Left lung (tissue), 4 donors: ENCODE measurements at regions not wholly inside any gene's neighbourhood (a gene's known extent, or its start where the extent isn't known, plus 50 kb on each side); places are given as distances from the start of the nearest gene placed in this dataset.
A peak's percentile ranks its signal among the peaks of the same experiment; 100 is the strongest.

Experiments used
- ATAC-seq: fragments of 200-7000 bp; cut with Tn5 transposase; one replicate; pipeline ENCODE4 v1.9.1; 2020; ENCODE audit warnings: moderate library complexity
- DNase-seq, 4 donors: peaks; one replicate each; pipeline ENCODE4 v3.0.0-alpha.2; 2013 to 2020
- H3K27ac ChIP-seq, 2 donors: fragments of 200-600 bp; sonication (generic) in 1 of 2; one replicate each; pipeline versions ENCODE4 v1.5.0 to v1.8.0; 2020 to 2021
- H3K27me3 ChIP-seq, 2 donors: fragments of 200-600 bp; sonication (generic) in 1 of 2; one replicate each; pipeline versions ENCODE4 v1.5.0 to v1.8.0; 2020 to 2021
- H3K36me3 ChIP-seq, 2 donors: fragments of 200-600 bp; sonication (generic) in 1 of 2; one replicate each; pipeline versions ENCODE4 v1.5.0 to v1.8.0; 2020 to 2021
- H3K4me1 ChIP-seq, 2 donors: fragments of 200-600 bp; one replicate each; pipeline ENCODE4 v1.8.0; 2021
- H3K4me3 ChIP-seq, 2 donors: fragments of 200-600 bp; sonication (generic) in 1 of 2; one replicate each; pipeline versions ENCODE4 v1.5.0 to v1.8.0; 2020 to 2021; ENCODE audit warnings: mild to moderate bottlenecking in 1 of 2
- H3K9me3 ChIP-seq, 2 donors: fragments of 200-600 bp; sonication (generic) in 1 of 2; one replicate each; pipeline versions ENCODE4 v1.5.0 to v1.8.0; 2020 to 2021
- intact Hi-C, 2 donors: fragments of 100-400 bp; cut with DNase I; formaldehyde crosslinking; loops; one replicate each; pipeline versions ENCODE4 v1.11.2 to v1.14.2; 2022
- TF ChIP-seq, protein P1 (sequence below), 2 donors: fragments of 200-600 bp; sonication (generic) in 1 of 2; IDR thresholded peaks; one replicate each; pipeline versions ENCODE4 v1.5.0 to v1.8.0; 2021; ENCODE audit warnings: antibody characterized with exemption in 2 of 2
- donor health status: DM: no; HTN: yes; CAD: no.
- donor health status: DM: no; HTN: no; CAD: no.

DNA sequence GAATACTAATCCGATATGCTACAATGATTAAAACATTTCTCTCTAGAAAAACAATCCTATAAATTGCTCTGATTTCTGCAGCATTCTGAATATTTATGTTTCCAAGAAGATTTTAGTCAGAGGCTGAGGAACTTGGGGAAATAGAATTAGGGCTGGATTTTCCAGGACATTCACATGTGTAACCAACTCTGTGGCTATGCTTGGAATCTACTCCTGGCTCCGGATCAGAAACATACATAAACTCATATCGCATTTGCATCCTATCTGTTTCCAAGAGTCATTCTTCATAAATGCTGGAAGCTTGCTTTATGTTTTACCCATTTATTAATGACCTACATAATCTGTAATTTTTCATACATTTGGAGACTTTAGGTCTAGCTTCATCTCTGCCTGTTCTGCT, 459.9 kb upstream of the MARCKS start:
- H3K9me3 ChIP-seq: no peaks in the 10 kb centered on the region
- no peaks in the 10 kb centered on the region for H3K36me3 ChIP-seq
- ATAC-seq (no peak), DNase-seq (no peak)
- intact Hi-C loops: no loop called here
- peak overlapping the region in 1 of 2 donors; percentile 37 for H3K27ac ChIP-seq
- H3K4me3 ChIP-seq: no peak overlapping the region
- no peaks in the 10 kb centered on the region for H3K4me1 ChIP-seq
- TF ChIP-seq, protein P1, sequence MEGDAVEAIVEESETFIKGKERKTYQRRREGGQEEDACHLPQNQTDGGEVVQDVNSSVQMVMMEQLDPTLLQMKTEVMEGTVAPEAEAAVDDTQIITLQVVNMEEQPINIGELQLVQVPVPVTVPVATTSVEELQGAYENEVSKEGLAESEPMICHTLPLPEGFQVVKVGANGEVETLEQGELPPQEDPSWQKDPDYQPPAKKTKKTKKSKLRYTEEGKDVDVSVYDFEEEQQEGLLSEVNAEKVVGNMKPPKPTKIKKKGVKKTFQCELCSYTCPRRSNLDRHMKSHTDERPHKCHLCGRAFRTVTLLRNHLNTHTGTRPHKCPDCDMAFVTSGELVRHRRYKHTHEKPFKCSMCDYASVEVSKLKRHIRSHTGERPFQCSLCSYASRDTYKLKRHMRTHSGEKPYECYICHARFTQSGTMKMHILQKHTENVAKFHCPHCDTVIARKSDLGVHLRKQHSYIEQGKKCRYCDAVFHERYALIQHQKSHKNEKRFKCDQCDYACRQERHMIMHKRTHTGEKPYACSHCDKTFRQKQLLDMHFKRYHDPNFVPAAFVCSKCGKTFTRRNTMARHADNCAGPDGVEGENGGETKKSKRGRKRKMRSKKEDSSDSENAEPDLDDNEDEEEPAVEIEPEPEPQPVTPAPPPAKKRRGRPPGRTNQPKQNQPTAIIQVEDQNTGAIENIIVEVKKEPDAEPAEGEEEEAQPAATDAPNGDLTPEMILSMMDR (IDR thresholded peaks at IDR 0.05): no peak
- H3K27me3 ChIP-seq: no peaks in the 10 kb centered on the region

DNA sequence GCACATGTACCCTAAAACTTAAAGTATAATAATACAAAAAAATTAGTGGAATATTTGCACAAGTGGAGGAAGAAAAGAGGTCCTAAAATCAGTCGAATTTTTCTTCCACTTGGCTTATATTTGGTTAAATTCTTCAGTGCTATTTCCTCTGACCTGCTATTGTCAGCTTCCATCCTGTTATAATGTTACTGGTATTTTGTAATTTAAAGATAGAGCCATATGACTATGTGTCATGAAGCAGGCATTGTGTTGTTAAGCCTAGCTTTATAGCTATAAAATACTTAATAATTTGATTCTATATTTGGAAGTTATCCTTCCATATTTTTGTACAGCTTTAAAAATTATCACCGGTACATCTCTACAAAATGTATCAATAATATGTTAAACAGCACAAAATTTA, 455.9 kb upstream of the MARCKS start:
- TF ChIP-seq, protein P1 (IDR thresholded peaks at IDR 0.05): no peak
- Histone ChIP-seq H3K27ac (no peak overlapping the region), H3K27me3 (no peaks in the 10 kb centered on the region), H3K4me3 (no peak overlapping the region), H3K9me3 (no peaks in the 10 kb centered on the region), H3K4me1 (no peaks in the 10 kb centered on the region), H3K36me3 (no peaks in the 10 kb centered on the region)
- intact Hi-C loops: no loop called here
- DNase-seq: no peak
- ATAC-seq: no peak

DNA sequence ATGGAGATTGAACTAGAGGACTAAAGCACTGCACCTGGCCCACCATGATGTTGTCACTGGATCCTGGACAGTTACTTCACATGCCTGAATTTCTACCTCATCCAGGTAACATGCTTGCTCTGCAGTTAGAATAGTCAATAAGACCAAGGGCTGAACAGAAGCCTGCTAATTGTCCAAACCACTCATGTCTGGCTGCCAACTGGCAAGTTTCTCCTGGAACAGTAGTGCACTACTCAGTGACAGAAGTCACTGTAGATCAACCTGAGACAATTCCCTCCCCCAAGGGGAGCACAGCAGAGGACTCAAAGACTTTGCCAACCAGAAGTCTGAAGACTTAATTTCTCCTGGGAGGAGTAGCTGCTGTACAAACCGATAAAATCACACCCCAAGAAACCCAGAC, 454.6 kb upstream of the MARCKS start:
- no peak overlapping the region for H3K27ac ChIP-seq
- no peaks in the 10 kb centered on the region for H3K27me3 ChIP-seq
- H3K9me3 ChIP-seq: no peaks in the 10 kb centered on the region
- H3K36me3 ChIP-seq: no peaks in the 10 kb centered on the region
- no peaks in the 10 kb centered on the region for H3K4me1 ChIP-seq
- no peak for ATAC-seq
- no peak for DNase-seq
- no peak overlapping the region for H3K4me3 ChIP-seq
- TF ChIP-seq, protein P1 (IDR thresholded peaks at IDR 0.05): no peak
- intact Hi-C loops: no loop called here

DNA sequence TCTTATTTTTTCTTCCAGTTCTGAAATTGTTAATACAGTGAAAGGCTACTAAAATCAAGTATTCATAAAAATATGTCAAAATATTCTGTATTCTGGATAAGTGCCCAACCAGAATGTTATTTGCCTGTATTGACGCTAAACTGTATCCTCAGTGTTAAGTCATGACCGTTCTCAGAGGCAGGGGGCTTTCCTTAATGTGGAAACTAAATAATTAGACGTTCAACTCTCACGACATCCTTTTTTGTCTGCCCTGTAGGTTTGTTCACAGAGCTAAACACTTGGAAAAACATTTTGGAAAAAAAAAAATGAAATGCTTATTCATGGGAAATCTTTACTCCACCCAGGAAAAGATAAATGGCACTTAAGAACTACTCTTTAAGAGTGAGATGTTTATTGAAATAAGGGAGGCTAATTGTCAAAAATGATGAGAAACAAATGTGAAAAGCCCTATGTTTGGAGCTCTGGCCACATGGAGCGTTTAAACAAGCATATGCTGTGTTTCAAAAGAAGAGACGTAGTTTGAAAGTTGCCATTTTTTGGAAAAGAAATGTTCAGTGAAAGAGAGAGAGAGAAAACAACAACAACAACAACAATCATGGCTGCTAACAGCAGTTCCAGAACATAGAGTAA, 453.1 kb upstream of the MARCKS start:
- Histone ChIP-seq H3K36me3 (no peaks in the 10 kb centered on the region), H3K27ac (no peak overlapping the region), H3K9me3 (no peaks in the 10 kb centered on the region), H3K27me3 (no peaks in the 10 kb centered on the region), H3K4me3 (no peak overlapping the region), H3K4me1 (no peaks in the 10 kb centered on the region)
- TF ChIP-seq, protein P1 (IDR thresholded peaks at IDR 0.05): no peak
- DNase-seq (no peak), ATAC-seq (no peak)
- intact Hi-C loops: no loop called here

DNA sequence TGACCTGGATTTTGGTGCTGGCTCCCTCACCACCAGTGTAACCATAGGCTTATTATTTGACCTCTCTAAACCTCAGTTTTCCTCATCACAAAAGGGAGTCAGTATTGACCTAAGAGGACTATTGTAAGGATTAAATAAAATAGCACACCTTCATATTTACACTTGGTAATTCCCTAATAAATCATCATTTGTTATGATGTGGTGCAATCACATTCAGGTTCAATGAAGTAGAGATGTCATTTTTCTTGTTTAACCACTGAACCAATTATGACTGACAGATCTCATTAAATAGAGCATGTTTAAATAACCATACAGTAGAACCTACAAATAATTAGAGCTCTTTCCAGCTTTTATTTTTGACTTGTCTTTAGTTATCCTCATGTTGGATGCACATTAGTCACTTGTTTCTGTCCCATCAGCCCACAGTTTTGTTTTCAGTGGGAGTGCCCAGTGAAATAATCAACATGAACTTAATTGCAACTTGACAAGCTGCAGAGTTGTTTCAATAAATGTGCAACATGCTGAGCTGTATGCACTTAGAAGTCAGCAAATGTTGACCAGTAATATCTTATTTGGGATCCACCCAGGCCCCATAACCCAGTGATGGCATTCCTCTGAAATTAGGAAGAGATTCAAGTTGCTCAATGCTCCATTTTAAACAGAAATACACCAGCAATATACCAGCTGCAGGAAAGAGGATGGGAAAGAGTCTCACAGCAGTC, 451.7 kb upstream of the MARCKS start:
- no peaks in the 10 kb centered on the region for H3K4me1 ChIP-seq
- no peak overlapping the region for H3K27ac ChIP-seq
- ATAC-seq (no peak), DNase-seq (no peak)
- H3K36me3 ChIP-seq: no peaks in the 10 kb centered on the region
- intact Hi-C loops: no loop called here
- H3K27me3 ChIP-seq: no peaks in the 10 kb centered on the region
- TF ChIP-seq, protein P1 (IDR thresholded peaks at IDR 0.05): no peak
- H3K9me3 ChIP-seq: no peaks in the 10 kb centered on the region
- H3K4me3 ChIP-seq: no peak overlapping the region
